Smooth muscle cell (in vitro differentiated cells): ENCODE measurements at regions not wholly inside any gene's neighbourhood (a gene's known extent, or its start where the extent isn't known, plus 50 kb on each side); places are given as distances from the start of the nearest gene placed in this dataset.
A peak's percentile ranks its signal among the peaks of the same experiment; 100 is the strongest.

ENCODE experiments used
- DNase-seq: peaks from one replicate; lab custom pipeline; 2025; ENCODE audit not compliant: unreplicated experiment; lab: John Stamatoyannopoulos, UW
- H2AFZ ChIP-seq: fragments of 200-600 bp; sonication (generic); 2 replicates; pipeline ENCODE4 v1.6.0; 2016; ENCODE audit warnings: antibody characterized with exemption, low read depth, mild to moderate bottlenecking
- H3F3A ChIP-seq: fragments of 200-600 bp; sonication (generic); 2 replicates; pipeline ENCODE4 v1.6.0; 2017; ENCODE audit warnings: antibody characterized with exemption, low read depth
- H3K27ac ChIP-seq: fragments of 200-600 bp; sonication (generic); 2 replicates; pipeline ENCODE4 v1.5.1; 2016; ENCODE audit warnings: low read depth, mild to moderate bottlenecking
- H3K27me3 ChIP-seq: fragments of 200-600 bp; sonication (generic); 2 replicates; pipeline ENCODE4 v1.6.1; 2016; ENCODE audit warnings: low read depth, mild to moderate bottlenecking
- H3K36me3 ChIP-seq: fragments of 200-600 bp; sonication (generic); 2 replicates; pipeline ENCODE4 v1.5.1; 2016; ENCODE audit warnings: low read depth
- H3K4me1 ChIP-seq: fragments of 200-600 bp; sonication (generic); 2 replicates; pipeline ENCODE4 v1.5.1; 2016; ENCODE audit warnings: low read depth
- H3K4me2 ChIP-seq: fragments of 200-600 bp; sonication (generic); 2 replicates; pipeline ENCODE4 v1.6.0; 2016; ENCODE audit warnings: mild to moderate bottlenecking
- H3K4me3 ChIP-seq: fragments of 200-600 bp; sonication (generic); 2 replicates; pipeline ENCODE4 v1.5.1; 2016; ENCODE audit warnings: mild to moderate bottlenecking
- H3K79me2 ChIP-seq: fragments of 200-600 bp; sonication (generic); 2 replicates; pipeline ENCODE4 v1.6.0; 2016; ENCODE audit warnings: low read depth, mild to moderate bottlenecking
- H3K9ac ChIP-seq: fragments of 200-600 bp; sonication (generic); 2 replicates; pipeline ENCODE4 v1.6.0; 2016; ENCODE audit warnings: low read depth
- H3K9me3 ChIP-seq: fragments of 200-600 bp; sonication (generic); replicated peaks from 2 replicates; pipeline ENCODE4 v1.5.1; 2016; ENCODE audit warnings: low read depth
- H4K20me1 ChIP-seq: fragments of 200-600 bp; sonication (generic); 2 replicates; pipeline ENCODE4 v1.6.0; 2016; ENCODE audit warnings: low read depth
- WGBS: methylation state at CpG from one replicate; pipeline ENCODE4 v1.1.7; 2016; ENCODE audit warnings: low lambda C conversion rate; 5-methylcytosine and 5-hydroxymethylcytosine counted together
- TF ChIP-seq, protein P1 (sequence below): fragments of 200-600 bp; sonication (generic); IDR thresholded peaks from 2 replicates; pipeline ENCODE4 v1.5.1; 2017; ENCODE audit warnings: borderline replicate concordance, mild to moderate bottlenecking, antibody characterized with exemption; ENCODE audit not compliant: insufficient read depth, poor library complexity, severe bottlenecking

DNA sequence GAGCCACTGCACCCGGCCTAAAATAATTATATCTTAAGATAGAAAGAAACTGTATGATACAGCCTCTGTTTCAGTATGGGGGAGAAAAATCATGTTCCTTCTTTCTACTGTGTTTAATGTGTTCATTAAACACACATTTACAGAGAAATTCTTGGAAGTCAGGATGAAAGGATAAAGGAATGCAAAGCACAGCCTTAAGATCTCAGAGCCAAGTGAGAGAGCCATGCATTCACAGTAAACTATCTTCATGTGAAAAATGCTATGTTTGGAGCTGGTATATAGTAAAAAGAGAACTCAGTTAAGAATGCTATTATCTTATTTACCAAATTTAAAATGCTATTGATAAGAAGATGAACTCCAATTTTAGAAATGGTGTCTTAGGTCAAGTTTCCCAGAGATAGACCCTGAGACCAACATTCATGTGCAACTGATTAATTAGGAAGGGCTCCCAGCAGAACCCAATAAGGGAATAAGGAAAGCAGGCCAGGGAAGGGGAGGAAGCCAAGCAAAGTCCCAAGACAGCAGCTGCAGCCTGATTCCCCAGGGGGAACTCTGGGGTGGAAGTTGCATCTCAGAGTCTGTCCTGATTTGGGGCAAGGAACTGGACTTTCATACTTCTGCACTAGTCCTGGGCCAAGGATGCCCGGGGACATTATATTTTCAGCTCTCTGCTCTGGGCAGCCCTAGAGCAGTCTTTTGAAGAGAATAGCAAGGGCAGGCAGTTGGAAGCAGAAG, 130.0 kb upstream of the ZNF648 start:
- H3K4me2 ChIP-seq = no peak overlapping the region

DNA sequence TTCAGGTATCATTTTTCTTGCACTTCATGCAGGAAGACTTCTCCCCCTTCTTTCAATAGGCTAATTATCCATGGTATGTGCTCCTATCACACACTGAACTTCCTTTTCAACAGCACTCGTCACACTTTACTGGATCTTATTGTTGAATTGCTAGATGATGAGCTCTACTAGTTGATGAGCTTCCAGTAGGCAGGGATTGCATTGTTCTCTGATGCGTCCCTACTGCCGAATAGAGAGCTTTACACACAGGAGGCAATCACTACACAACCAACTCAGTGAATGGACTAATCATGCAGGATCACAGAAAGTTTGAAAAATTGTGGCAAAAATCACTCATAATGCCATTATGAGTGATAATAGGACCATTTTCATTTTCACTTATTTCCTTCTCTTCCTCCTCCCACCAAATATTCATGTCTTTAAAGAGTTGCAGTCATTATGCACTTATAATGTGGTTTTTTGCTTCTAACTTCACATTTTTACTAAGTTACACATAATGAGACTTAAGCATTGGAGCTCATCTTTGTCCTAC, 128.1 kb upstream of the ZNF648 start:
- H3K4me3 ChIP-seq = no peak overlapping the region
- peaks cover 12% of the 10 kb centered on the region for H3K4me1 ChIP-seq
- no peaks in the 10 kb centered on the region for H3K36me3 ChIP-seq
- TF ChIP-seq, protein P1, sequence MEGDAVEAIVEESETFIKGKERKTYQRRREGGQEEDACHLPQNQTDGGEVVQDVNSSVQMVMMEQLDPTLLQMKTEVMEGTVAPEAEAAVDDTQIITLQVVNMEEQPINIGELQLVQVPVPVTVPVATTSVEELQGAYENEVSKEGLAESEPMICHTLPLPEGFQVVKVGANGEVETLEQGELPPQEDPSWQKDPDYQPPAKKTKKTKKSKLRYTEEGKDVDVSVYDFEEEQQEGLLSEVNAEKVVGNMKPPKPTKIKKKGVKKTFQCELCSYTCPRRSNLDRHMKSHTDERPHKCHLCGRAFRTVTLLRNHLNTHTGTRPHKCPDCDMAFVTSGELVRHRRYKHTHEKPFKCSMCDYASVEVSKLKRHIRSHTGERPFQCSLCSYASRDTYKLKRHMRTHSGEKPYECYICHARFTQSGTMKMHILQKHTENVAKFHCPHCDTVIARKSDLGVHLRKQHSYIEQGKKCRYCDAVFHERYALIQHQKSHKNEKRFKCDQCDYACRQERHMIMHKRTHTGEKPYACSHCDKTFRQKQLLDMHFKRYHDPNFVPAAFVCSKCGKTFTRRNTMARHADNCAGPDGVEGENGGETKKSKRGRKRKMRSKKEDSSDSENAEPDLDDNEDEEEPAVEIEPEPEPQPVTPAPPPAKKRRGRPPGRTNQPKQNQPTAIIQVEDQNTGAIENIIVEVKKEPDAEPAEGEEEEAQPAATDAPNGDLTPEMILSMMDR = no peak
- no peak overlapping the region for H3K27ac ChIP-seq
- 79% methylated on average over 3 of the region's 3 CpGs for WGBS
- H3K9ac ChIP-seq = no peak overlapping the region
- H2AFZ ChIP-seq = no peak overlapping the region
- H3K27me3 ChIP-seq = no peaks in the 10 kb centered on the region
- no peaks in the 10 kb centered on the region for H3F3A ChIP-seq
- no peak for DNase-seq
- no peaks in the 10 kb centered on the region for H3K79me2 ChIP-seq
- no peaks in the 10 kb centered on the region for H3K9me3 ChIP-seq
- no peak overlapping the region for H3K4me2 ChIP-seq
- no peaks in the 10 kb centered on the region for H4K20me1 ChIP-seq

More for the DNA sequence above, 130.0 kb upstream of the ZNF648 start:
- Histone ChIP-seq H4K20me1 (no peaks in the 10 kb centered on the region), H3K27ac (no peak overlapping the region), H3K27me3 (no peaks in the 10 kb centered on the region), H2AFZ (no peak overlapping the region), H3K4me3 (no peak overlapping the region), H3K9ac (no peak overlapping the region), H3K79me2 (no peaks in the 10 kb centered on the region), H3F3A (no peaks in the 10 kb centered on the region), H3K4me1 (peaks cover 5% of the 10 kb centered on the region), H3K36me3 (no peaks in the 10 kb centered on the region), H3K9me3 (no peaks in the 10 kb centered on the region)
- WGBS = 95% methylated on average over 2 of the region's 2 CpGs
- DNase-seq = no peak
- TF ChIP-seq, protein P1 = no peak

DNA sequence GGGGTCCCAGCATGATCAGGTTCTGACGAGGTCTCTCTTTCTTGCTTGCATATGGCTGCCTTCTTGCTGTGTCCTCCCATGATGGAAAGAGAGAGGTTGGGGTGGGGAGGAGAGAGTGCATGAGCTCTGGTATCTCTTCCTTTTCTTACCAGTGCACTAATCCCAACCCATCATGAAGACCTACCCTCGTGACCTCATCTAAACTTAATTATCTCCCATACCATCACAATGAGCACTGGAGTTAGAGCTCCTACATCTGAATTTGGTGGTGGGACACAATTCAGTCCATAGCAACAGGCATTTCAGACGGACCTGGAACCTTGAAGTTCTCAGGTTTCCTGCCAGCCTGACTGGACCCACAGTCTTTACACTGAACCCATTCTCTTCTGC, 125.2 kb upstream of the ZNF648 start:
- Histone ChIP-seq H3F3A (no peaks in the 10 kb centered on the region), H3K4me1 (peaks cover 12% of the 10 kb centered on the region), H3K4me2 (peak overlapping the region; percentile 62), H3K9me3 (no peaks in the 10 kb centered on the region), H3K79me2 (no peaks in the 10 kb centered on the region), H3K27me3 (no peaks in the 10 kb centered on the region), H2AFZ (no peak overlapping the region), H3K9ac (no peak overlapping the region), H4K20me1 (no peaks in the 10 kb centered on the region), H3K36me3 (no peaks in the 10 kb centered on the region), H3K4me3 (no peak overlapping the region), H3K27ac (peak overlapping the region; percentile 56)
- 74% methylated on average over 3 of the region's 3 CpGs for WGBS
- DNase-seq = no peak
- TF ChIP-seq, protein P1 = no peak
